ENCODE measurements at regions not wholly inside any gene's neighbourhood (a gene's known extent, or its start where the extent isn't known, plus 50 kb on each side); places are given as distances from the start of the nearest gene placed in this dataset.

DNA sequence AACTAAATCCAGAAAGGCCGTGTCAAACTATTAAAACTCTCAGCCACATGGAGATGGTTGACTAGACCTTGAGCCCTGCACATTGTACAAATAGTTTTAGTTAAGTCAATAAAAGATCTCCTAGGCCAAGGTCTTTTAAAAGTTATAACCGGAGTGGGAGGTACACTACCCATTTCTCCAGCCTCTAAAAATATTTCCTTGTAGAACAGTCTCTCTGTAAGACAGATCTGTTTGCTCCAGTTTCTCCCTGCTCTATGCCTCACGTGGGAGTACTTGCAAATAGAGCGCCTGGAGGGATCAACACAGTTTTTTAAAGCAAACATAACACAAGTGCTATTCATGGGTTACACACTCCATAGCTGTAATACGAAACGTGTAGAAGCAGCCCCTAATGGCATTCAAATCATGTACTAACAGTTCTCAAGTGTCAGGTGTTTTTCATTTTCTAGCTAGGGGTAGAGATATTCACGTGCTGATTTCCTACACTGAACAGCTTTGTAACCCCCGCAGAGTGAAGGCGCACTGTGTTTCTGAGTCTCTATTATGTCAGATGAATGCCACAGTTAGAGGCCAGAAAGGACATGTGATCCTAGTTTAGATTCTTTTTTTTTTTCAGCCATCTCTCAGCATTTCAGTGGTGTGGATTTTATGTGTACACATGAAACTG is 703.4 kb upstream of the GRAMD2B start:
- peaks cover 2% of the 10 kb centered on the region for H3K9me3 Mint-ChIP-seq
- CTCF ChIA-PET: no interaction called here

DNA sequence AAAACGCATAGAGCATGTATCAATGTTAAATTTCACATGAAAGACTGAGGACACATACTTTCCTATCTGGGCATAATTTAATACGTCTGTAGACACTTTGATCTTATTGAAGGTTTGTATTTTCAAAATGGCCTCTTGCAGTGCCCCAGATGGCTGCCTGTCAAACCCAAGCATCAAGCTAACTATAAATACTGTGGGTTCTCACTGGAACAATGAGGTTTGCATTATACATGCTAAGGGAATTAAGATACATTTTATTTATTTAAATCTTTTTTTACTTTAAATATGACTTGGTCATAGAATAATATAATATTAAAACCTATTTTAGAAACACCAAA is 702.9 kb upstream of the GRAMD2B start:
- no peak overlapping the region for H3K4me3 Mint-ChIP-seq
- H3K4me1 Mint-ChIP-seq: no peaks in the 10 kb centered on the region

More for the DNA sequence above, 703.4 kb upstream of the GRAMD2B start:
- Mint-ChIP-seq H3K4me3 (no peak overlapping the region), H3K36me3 (no peaks in the 10 kb centered on the region), H3K4me1 (no peaks in the 10 kb centered on the region), H3K27me3 (no peaks in the 10 kb centered on the region), H3K27ac (no peak overlapping the region)
- no peak for DNase-seq

DNA sequence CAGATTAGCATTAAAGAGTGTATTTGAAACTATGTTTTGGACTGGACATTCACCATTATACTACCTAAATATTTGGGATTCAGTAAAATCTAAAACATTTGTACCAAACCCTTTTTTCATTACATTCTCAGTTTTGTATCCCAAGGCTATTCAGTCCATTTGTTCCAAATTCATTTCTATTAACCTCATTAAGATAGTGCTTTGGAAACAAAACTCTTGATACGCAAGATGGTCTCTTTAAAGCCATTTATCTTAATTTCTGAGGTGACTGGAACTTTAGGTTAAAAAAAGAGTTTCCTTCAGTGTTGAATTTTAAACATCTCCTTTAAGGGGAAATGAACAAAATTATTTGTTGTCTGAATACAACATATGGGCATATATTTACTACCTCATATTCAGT is 702.5 kb upstream of the GRAMD2B start:
- CTCF ChIA-PET: no interaction called here
- DNase-seq: no peak
- Mint-ChIP-seq H3K27me3 (no peaks in the 10 kb centered on the region), H3K36me3 (no peaks in the 10 kb centered on the region), H3K4me3 (no peak overlapping the region), H3K27ac (no peak overlapping the region), H3K4me1 (no peaks in the 10 kb centered on the region), H3K9me3 (peaks cover 2% of the 10 kb centered on the region)

More for the DNA sequence above, 702.9 kb upstream of the GRAMD2B start:
- Mint-ChIP-seq H3K27ac (no peak overlapping the region), H3K9me3 (peaks cover 2% of the 10 kb centered on the region), H3K36me3 (no peaks in the 10 kb centered on the region), H3K27me3 (no peaks in the 10 kb centered on the region)
- CTCF ChIA-PET: no interaction called here
- no peak for DNase-seq

DNA sequence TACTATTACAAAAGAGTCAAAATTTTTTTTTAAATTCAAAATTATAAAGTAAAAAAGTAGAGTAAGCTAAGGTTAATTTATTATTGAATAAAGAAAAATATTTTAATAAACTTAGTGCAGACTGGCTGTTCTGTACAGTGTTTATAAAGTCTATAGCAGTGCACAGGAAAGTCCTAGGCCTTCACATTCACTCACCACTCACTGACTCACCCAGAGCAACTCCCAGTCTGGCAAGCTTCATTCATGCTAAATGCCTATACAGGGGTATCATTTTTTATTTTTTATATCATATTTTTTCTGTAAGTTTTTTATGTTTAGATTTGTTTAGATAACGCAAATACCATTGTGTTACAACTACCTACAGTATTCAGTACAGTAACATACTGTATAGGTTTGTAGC is 700.7 kb upstream of the GRAMD2B start:
- Mint-ChIP-seq H3K27me3 (no peaks in the 10 kb centered on the region), H3K9me3 (peaks cover 2% of the 10 kb centered on the region), H3K27ac (no peak overlapping the region), H3K36me3 (no peaks in the 10 kb centered on the region), H3K4me3 (no peak overlapping the region), H3K4me1 (no peaks in the 10 kb centered on the region)
- DNase-seq: no peak
- CTCF ChIA-PET: no interaction called here

DNA sequence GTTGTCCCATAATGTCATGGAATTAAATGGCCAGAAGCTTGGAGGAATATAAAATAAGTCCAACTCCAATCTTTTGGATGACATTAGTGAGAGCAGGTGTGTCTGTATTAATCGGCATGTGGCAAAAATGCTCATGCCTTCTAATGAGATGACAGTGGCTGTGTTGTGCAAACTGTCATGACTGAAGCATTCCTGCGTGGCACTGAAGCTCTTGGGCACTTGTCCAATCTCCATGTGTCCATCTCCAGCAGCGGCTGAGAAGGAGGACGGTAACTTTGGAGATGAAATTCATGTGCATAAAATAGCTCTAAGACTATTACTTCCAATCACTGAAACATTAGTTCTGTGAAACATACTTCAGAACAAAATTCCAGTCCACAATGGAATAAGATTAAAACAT is 697.5 kb upstream of the GRAMD2B start:
- DNase-seq: no peak
- H3K27me3 Mint-ChIP-seq: no peaks in the 10 kb centered on the region
- no peak overlapping the region for H3K4me3 Mint-ChIP-seq
- H3K4me1 Mint-ChIP-seq: no peaks in the 10 kb centered on the region
- H3K36me3 Mint-ChIP-seq: no peaks in the 10 kb centered on the region
- peaks cover 8% of the 10 kb centered on the region for H3K9me3 Mint-ChIP-seq
- CTCF ChIA-PET: no interaction called here
- no peak overlapping the region for H3K27ac Mint-ChIP-seq

DNA sequence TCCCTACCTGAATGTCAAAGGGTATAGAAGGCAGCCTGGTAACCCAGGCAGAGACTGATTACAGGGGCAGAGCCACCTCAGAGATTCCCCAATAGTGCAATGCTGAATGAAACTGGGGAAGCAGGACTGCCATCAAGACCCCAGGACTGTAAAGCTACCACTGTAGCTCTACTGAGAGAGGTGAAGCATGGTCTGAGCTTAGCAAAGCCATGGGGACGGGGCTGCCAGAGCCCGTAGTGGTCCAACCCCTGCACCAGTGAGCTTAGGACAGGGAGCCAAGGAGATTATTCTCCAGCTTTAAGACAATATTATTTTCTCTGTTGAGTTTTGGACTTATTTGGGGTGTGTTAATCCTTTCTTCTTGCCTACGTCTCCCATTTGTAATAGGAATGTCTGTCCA is 679.3 kb upstream of the GRAMD2B start:
- CTCF ChIA-PET: no interaction called here
- no peak overlapping the region for H3K4me3 Mint-ChIP-seq
- H3K9me3 Mint-ChIP-seq: peaks cover 18% of the 10 kb centered on the region
- DNase-seq: no peak
- no peaks in the 10 kb centered on the region for H3K36me3 Mint-ChIP-seq
- H3K4me1 Mint-ChIP-seq: no peaks in the 10 kb centered on the region
- H3K27me3 Mint-ChIP-seq: no peaks in the 10 kb centered on the region
- no peak overlapping the region for H3K27ac Mint-ChIP-seq

DNA sequence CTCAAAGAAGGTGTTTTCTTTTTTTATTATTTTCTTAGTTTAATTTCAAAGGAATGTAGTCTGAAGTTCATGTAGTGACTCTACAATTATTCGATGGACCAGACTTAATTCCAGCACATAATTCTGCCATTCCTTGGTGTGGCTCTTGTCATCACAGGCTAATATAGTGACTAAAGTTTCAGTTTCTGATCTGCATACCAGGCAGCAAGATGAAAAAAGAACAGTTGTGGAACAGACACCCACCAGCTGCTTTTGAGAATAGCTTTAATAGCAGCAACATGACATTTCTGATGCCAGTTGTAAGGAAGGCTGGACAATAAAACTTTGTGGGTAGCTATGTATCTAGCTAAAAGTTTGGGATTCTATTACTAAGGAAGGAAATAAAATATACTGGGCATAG is 676.3 kb upstream of the GRAMD2B start:
- H3K9me3 Mint-ChIP-seq: peaks cover 5% of the 10 kb centered on the region
- CTCF ChIA-PET: no interaction called here
- no peaks in the 10 kb centered on the region for H3K36me3 Mint-ChIP-seq
- H3K27ac Mint-ChIP-seq: no peak overlapping the region
- no peaks in the 10 kb centered on the region for H3K4me1 Mint-ChIP-seq
- H3K4me3 Mint-ChIP-seq: no peak overlapping the region
- no peaks in the 10 kb centered on the region for H3K27me3 Mint-ChIP-seq
- no peak for DNase-seq

DNA sequence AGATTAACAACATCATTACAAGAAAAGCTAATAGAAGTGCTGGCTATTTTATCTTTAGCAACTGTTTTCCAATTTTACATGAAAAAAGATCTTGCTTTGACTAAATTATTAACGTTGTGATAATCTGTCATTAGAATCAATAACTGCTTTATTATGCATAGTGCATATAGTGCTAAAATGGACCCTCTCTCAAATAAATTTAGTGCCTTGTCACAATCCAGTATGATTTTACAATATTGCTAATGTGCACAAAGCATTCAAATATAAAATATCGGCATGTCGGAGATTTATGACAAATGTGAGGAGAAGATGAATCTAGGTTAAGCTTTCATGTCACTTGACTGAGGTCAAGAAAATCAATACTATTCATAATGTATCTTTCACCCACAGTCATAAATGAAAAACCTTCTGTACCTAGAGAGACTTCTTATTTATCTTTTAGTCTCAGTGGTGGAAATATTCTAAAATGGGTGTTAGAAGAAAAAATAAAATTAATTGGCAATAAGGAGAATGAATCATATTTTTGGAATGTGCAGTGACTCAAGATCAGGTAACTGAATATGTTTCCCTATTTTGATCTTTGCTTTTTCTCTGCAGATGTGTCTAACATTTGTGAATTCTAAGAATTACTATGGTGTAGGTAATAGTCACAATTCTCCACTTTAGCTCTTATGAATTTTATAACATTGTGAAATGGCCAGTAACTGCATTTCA is 672.9 kb upstream of the GRAMD2B start:
- no peaks in the 10 kb centered on the region for H3K4me1 Mint-ChIP-seq
- H3K4me3 Mint-ChIP-seq: no peak overlapping the region
- no peak for DNase-seq
- no peaks in the 10 kb centered on the region for H3K27me3 Mint-ChIP-seq
- CTCF ChIA-PET: no interaction called here
- no peaks in the 10 kb centered on the region for H3K36me3 Mint-ChIP-seq
- no peaks in the 10 kb centered on the region for H3K9me3 Mint-ChIP-seq
- no peak overlapping the region for H3K27ac Mint-ChIP-seq

DNA sequence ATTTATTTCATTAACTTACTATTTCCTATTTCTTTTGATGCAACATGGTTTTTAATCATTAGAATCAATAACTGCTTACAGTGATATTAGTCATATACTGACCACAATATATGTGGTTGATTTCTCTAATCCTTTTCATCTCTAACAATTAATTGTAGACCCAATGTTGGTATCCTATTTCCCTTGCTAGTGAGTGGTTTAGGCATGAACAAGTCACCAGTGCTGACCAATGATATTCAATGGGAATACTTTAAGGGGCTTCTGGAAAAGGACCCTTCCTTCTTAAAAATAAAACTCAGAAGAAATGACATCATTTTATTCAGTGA is 672.4 kb upstream of the GRAMD2B start:
- no peak for DNase-seq
- no peaks in the 10 kb centered on the region for H3K9me3 Mint-ChIP-seq
- H3K36me3 Mint-ChIP-seq: no peaks in the 10 kb centered on the region
- no peaks in the 10 kb centered on the region for H3K4me1 Mint-ChIP-seq
- no peaks in the 10 kb centered on the region for H3K27me3 Mint-ChIP-seq
- H3K27ac Mint-ChIP-seq: no peak overlapping the region
- CTCF ChIA-PET: no interaction called here
- no peak overlapping the region for H3K4me3 Mint-ChIP-seq

DNA sequence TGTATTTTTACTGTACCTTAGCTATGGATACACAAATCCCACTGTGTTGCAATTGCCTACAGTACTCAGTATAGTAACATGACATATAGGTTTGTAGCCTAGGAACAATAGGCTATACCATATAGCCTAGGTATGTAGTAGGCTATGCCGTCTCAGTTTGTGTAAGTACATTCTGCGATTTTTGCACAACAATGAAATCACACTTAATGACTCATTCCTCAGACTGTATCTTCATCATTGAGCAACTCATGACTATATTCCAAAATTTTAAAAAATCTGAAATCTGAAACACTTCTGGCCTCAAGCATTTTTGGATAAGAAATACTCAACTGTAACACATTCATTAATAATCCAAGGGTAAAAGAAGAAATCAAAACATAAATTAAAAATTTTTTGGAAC is 666.8 kb upstream of the GRAMD2B start:
- no peak for DNase-seq
- no peaks in the 10 kb centered on the region for H3K27me3 Mint-ChIP-seq
- CTCF ChIA-PET: no interaction called here
- H3K4me1 Mint-ChIP-seq: no peaks in the 10 kb centered on the region
- H3K9me3 Mint-ChIP-seq: peaks cover 8% of the 10 kb centered on the region
- no peak overlapping the region for H3K27ac Mint-ChIP-seq
- H3K36me3 Mint-ChIP-seq: no peaks in the 10 kb centered on the region
- H3K4me3 Mint-ChIP-seq: no peak overlapping the region

DNA sequence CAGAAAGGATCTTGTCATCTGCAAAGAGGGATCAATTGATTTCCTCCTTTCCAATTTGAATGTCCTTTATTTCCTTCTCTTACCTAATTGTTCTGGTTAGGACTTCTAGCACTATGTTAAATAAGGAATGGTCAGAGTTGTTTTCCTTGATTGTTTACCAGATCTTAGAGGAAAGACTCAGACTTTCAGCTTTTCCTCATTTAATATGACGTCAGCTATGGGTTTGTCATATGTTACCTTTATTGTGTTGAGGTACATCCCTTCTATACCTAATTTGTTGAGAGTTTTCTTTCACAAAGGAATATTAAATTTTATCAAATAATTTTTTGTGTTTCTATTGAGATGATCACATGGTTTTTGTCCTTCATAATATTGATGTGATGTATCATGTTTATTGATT is 656.5 kb upstream of the GRAMD2B start:
- Mint-ChIP-seq H3K27me3 (no peaks in the 10 kb centered on the region), H3K4me3 (no peak overlapping the region), H3K36me3 (no peaks in the 10 kb centered on the region), H3K27ac (no peak overlapping the region), H3K9me3 (peaks cover 5% of the 10 kb centered on the region), H3K4me1 (no peaks in the 10 kb centered on the region)
- no peak for DNase-seq
- CTCF ChIA-PET: no interaction called here

DNA sequence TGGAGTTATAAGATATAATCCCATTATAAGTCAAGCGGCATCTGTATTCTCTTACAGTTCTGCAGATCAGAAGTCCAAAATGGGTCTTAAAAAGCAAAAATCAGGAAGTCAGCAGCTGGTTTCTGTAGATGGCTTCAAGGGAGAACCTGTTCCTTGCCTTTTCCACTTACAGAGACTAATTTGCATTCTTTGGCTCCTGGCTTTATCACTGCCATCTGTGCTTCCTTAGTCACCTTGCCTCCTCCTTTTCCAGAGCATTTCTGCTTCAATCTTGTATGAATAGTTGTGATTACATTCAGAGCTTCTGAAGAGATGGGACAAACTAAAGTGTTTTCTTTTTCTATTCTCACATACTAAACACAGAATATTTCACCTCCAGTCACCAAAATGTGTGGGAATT is 647.3 kb upstream of the GRAMD2B start:
- Mint-ChIP-seq H3K27me3 (no peaks in the 10 kb centered on the region), H3K4me1 (no peaks in the 10 kb centered on the region), H3K9me3 (no peaks in the 10 kb centered on the region), H3K36me3 (no peaks in the 10 kb centered on the region), H3K4me3 (no peak overlapping the region), H3K27ac (no peak overlapping the region)
- CTCF ChIA-PET: no interaction called here
- no peak for DNase-seq

DNA sequence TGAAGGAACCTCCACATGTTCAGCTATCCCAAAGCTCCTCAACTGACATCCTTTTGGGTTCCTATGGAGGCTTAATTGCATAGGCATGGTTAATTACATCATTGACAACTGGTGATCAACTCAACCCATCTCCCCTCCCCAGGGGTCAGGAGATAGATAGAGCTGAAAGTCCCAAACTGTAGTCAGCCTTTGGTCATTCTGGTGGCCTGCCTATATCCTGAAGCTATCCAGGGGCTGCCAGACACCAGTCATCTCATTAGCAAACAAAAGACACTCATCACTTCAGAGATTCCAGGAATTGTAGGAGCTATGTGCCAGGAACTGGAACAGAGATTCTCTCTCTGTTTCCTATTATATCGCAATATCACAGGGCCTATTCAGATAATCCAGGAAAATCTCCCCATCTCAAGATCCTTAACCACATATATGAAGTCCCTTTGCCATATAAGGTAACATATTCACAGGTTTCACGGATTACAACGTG is 646.5 kb upstream of the GRAMD2B start:
- Mint-ChIP-seq H3K27ac (no peak overlapping the region), H3K9me3 (no peaks in the 10 kb centered on the region), H3K4me3 (no peak overlapping the region), H3K36me3 (no peaks in the 10 kb centered on the region), H3K4me1 (no peaks in the 10 kb centered on the region), H3K27me3 (no peaks in the 10 kb centered on the region)
- DNase-seq: no peak
- CTCF ChIA-PET: no interaction called here

DNA sequence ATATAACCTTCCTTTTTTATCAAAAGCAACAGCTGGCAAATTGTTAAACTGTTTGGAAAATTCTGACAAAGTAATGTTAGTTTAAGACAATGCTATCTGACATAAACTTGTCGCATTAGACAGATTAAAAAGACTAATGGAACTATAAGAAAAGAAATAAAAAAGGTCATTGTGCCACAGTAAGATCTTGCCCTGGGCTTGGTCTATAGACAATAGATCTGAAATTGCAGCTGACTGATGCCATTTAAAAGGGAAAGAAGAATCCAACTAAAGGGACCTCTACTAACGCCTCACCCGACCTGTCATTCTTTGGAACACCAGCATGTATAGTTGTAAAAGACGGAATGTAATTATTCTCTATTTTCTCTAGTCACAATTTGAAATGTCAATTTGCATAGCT is 644.4 kb upstream of the GRAMD2B start:
- Mint-ChIP-seq H3K4me1 (no peaks in the 10 kb centered on the region), H3K27me3 (no peaks in the 10 kb centered on the region)

DNA sequence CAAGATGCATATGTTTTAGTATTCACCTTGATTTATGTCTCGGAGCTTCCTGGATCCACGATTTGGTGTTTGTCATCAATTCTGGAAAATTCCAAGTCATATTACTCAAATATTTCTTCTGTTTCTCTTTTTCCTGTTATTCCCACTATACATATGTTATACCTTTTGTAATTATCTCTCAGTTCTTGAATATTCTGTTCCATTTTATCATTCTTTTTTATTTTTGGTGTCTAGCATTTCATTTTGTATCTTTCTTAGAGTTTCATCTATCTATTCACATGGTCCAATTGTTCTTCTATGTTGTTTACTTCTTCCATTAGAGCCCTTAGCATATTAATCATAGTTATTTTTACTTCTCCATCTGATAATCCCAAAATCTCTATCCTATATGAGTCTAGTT is 637.8 kb upstream of the GRAMD2B start:
- Mint-ChIP-seq H3K9me3 (peaks cover 3% of the 10 kb centered on the region), H3K4me1 (no peaks in the 10 kb centered on the region), H3K4me3 (no peak overlapping the region), H3K27ac (no peak overlapping the region), H3K36me3 (no peaks in the 10 kb centered on the region), H3K27me3 (no peaks in the 10 kb centered on the region)
- CTCF ChIA-PET: no interaction called here
- no peak for DNase-seq

More for the DNA sequence above, 644.4 kb upstream of the GRAMD2B start:
- DNase-seq: no peak
- no peaks in the 10 kb centered on the region for H3K9me3 Mint-ChIP-seq
- no peak overlapping the region for H3K27ac Mint-ChIP-seq
- H3K36me3 Mint-ChIP-seq: no peaks in the 10 kb centered on the region
- CTCF ChIA-PET: no interaction called here
- H3K4me3 Mint-ChIP-seq: no peak overlapping the region

DNA sequence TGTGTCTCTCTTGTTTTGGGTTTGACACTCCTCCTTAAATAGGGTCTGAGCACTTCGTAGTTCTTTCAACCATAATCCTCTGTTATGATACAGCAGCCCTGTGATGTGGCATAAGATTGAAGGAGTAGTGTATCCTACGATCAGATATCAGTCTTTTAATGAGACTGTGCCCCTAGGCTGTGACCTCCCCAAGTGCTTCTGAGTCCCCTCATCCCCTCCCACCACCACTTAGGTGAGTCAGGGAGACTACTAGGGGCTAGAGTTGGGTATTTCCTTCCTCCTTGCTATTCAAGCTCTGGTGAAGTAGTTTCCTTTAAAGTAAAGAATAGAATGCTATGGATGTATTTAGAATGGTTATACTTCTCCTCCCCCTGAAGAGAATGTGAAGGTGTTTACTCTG is 637.2 kb upstream of the GRAMD2B start:
- Mint-ChIP-seq H3K4me3 (no peak overlapping the region), H3K27ac (no peak overlapping the region), H3K4me1 (no peaks in the 10 kb centered on the region), H3K36me3 (no peaks in the 10 kb centered on the region), H3K9me3 (peaks cover 4% of the 10 kb centered on the region), H3K27me3 (no peaks in the 10 kb centered on the region)
- CTCF ChIA-PET: no interaction called here
- no peak for DNase-seq
